ENCODE measurements at regions not wholly inside any gene's neighbourhood (a gene's known extent, or its start where the extent isn't known, plus 50 kb on each side); places are given as distances from the start of the nearest gene placed in this dataset.

DNA sequence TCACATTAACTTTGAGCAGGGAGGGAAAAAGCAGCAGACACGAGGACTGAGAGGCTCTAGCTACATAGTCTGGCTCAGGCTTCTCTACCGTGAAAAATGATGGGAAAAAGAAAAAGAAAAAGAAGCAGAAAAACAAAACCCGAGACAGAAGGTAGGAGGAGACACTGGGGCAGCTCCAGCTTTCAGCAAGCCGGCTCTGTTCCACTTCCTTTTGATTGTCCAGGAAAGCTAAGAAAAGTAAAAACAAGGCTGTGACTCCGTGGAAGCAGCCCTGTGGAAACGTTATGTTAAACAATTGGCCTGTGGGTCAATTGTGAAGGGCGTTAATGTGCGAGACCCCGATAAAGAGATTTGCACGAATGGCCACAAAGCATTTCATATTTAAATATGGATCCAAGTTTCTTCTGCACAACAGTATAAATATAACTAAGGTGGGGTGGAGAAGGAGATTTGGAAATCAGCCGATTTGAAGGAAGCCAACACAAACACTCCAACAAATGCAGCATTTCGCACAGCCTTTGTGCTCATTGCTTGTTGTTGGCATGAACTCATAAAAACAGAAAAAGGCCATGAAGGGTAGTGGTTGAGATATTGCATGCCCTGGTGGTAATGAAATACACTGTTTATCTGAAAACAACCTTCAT is 236.9 kb upstream of the JAG1 start:
- ChIA-PET POLR2A (no interaction called here), CTCF (no interaction called here)
- Mint-ChIP-seq H3K4me3 (no peak overlapping the region), H3K27me3 (no peaks in the 10 kb centered on the region), H3K4me1 (no peaks in the 10 kb centered on the region), H3K36me3 (ENCODE audit: low read depth) (no peaks in the 10 kb centered on the region), H3K27ac (no peak overlapping the region), H3K9me3 (peaks cover 2% of the 10 kb centered on the region)
- TF ChIP-seq, protein P1, sequence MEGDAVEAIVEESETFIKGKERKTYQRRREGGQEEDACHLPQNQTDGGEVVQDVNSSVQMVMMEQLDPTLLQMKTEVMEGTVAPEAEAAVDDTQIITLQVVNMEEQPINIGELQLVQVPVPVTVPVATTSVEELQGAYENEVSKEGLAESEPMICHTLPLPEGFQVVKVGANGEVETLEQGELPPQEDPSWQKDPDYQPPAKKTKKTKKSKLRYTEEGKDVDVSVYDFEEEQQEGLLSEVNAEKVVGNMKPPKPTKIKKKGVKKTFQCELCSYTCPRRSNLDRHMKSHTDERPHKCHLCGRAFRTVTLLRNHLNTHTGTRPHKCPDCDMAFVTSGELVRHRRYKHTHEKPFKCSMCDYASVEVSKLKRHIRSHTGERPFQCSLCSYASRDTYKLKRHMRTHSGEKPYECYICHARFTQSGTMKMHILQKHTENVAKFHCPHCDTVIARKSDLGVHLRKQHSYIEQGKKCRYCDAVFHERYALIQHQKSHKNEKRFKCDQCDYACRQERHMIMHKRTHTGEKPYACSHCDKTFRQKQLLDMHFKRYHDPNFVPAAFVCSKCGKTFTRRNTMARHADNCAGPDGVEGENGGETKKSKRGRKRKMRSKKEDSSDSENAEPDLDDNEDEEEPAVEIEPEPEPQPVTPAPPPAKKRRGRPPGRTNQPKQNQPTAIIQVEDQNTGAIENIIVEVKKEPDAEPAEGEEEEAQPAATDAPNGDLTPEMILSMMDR (IDR thresholded peaks at IDR 0.05) = no peak
- DNase-seq (no peak), ATAC-seq (ENCODE audit: low read depth) (no peak)
- intact Hi-C loops (cut with micrococcal nuclease) = no loop called here

DNA sequence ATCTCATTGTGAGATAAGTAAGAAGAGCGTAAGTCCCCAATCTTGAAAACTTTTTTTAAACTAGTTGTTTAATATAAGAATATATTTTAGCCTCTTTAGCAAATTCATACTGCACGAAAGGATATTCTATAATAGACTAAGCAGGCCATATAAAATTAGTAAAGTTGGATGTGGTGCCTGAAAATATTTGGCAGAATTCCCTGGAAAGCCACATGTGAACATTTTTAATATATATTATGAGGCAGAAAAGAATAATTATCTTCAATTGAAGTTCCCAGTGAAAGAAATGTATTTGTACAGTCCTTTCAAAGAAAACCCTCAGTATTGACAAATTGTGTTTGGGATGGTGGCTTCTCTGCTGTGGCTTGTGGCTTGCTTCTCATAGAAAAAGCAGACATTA is 237.5 kb upstream of the JAG1 start:
- POLR2A ChIA-PET = no interaction called here
- no peaks in the 10 kb centered on the region for H3K4me1 Mint-ChIP-seq
- H3K36me3 Mint-ChIP-seq (ENCODE audit: low read depth) = no peaks in the 10 kb centered on the region
- H3K27ac Mint-ChIP-seq = no peak overlapping the region
- intact Hi-C loops (cut with micrococcal nuclease) = no loop called here
- no peak overlapping the region for H3K4me3 Mint-ChIP-seq
- H3K9me3 Mint-ChIP-seq = peaks cover 2% of the 10 kb centered on the region
- CTCF ChIA-PET = no interaction called here
- ATAC-seq (ENCODE audit: low read depth) = no peak
- no peaks in the 10 kb centered on the region for H3K27me3 Mint-ChIP-seq
- no peak for DNase-seq
- TF ChIP-seq, protein P1 (IDR thresholded peaks at IDR 0.05) = no peak

DNA sequence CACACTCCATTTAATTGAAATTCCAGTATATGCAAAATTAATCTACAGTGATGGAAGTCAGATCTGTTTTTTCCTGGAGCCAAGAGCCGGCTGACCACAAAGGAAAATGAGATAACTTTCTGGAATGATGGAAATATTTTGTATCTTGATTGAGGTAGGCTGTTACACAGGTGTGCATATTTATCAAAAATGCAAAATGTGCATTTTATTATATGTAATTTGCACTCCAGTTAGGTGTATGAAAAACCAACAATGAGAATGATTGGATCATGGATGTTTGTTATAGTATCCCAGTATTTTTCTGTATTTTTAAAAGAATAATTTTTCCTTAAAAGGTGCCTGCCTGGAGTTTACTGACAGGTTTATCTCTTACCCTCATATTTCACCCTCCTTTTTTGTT is 242.0 kb upstream of the JAG1 start:
- Mint-ChIP-seq H3K27ac (no peak overlapping the region), H3K27me3 (no peaks in the 10 kb centered on the region), H3K9me3 (peaks cover 10% of the 10 kb centered on the region), H3K4me1 (no peaks in the 10 kb centered on the region), H3K4me3 (no peak overlapping the region), H3K36me3 (ENCODE audit: low read depth) (no peaks in the 10 kb centered on the region)
- POLR2A ChIA-PET = no interaction called here
- DNase-seq = no peak
- intact Hi-C loops (cut with micrococcal nuclease) = no loop called here
- TF ChIP-seq, protein P1 (IDR thresholded peaks at IDR 0.05) = no peak
- CTCF ChIA-PET = no interaction called here
- no peak for ATAC-seq (ENCODE audit: low read depth)

DNA sequence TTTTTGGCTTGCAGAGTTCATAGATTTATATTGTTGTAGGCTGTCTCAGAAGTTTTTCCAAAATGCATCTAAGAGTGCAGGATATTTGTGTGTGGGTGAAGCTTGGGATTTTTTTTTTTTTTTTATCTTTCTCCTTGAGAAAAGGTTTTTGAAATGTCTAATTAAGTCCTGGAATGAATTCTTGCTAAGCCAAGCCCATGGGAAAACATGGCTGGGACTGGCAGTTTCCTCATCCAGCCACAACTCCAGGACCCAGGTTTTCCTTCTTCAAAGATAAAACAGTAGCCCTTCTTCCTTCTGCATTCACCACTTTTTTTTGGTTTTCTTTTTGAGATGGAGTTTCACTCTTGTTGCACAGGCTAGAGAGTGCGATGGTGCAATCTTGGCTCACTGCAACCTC is 242.5 kb upstream of the JAG1 start:
- POLR2A ChIA-PET = no interaction called here
- H3K27me3 Mint-ChIP-seq = no peaks in the 10 kb centered on the region
- TF ChIP-seq, protein P1 (IDR thresholded peaks at IDR 0.05) = no peak

DNA sequence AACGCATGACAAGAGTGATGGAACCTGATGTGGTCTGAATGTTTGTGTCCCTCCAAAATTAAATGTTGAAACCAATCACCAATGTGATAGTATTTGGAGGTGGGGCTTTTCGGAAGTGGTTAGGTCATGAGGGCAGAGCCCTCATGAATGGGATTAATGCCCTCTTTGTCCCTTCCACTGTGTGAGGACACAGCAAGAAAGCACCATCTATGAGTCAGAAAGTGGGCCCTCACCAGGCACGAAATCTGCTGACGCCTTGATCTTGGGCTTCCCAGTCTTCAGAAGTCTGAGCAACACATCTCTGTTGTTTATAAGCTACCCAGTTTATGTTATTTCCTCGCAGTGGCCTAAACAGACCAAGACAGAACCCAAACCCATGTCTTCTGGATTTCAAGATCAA is 244.0 kb upstream of the JAG1 start:
- no peak for ATAC-seq (ENCODE audit: low read depth)
- no peak overlapping the region for H3K27ac Mint-ChIP-seq
- no peak overlapping the region for H3K4me3 Mint-ChIP-seq
- H3K36me3 Mint-ChIP-seq (ENCODE audit: low read depth) = no peaks in the 10 kb centered on the region
- no peaks in the 10 kb centered on the region for H3K4me1 Mint-ChIP-seq
- intact Hi-C loops (cut with micrococcal nuclease) = no loop called here
- TF ChIP-seq, protein P1 (IDR thresholded peaks at IDR 0.05) = no peak
- ChIA-PET POLR2A (no interaction called here), CTCF (no interaction called here)
- H3K27me3 Mint-ChIP-seq = no peaks in the 10 kb centered on the region
- peaks cover 8% of the 10 kb centered on the region for H3K9me3 Mint-ChIP-seq
- DNase-seq = no peak

More for the DNA sequence above, 242.5 kb upstream of the JAG1 start:
- DNase-seq = no peak
- ATAC-seq (ENCODE audit: low read depth) = no peak
- intact Hi-C loops (cut with micrococcal nuclease) = no loop called here
- CTCF ChIA-PET = no interaction called here
- no peaks in the 10 kb centered on the region for H3K36me3 Mint-ChIP-seq (ENCODE audit: low read depth)
- no peak overlapping the region for H3K27ac Mint-ChIP-seq
- no peak overlapping the region for H3K4me3 Mint-ChIP-seq
- no peaks in the 10 kb centered on the region for H3K4me1 Mint-ChIP-seq
- H3K9me3 Mint-ChIP-seq = peaks cover 10% of the 10 kb centered on the region

All from activated B cell treated with CpG ODN at 0.5 μM for 24 hours (primary cell).